ENCODE measurements at regions not wholly inside any gene's neighbourhood (a gene's known extent, or its start where the extent isn't known, plus 50 kb on each side); places are given as distances from the start of the nearest gene placed in this dataset.

DNA sequence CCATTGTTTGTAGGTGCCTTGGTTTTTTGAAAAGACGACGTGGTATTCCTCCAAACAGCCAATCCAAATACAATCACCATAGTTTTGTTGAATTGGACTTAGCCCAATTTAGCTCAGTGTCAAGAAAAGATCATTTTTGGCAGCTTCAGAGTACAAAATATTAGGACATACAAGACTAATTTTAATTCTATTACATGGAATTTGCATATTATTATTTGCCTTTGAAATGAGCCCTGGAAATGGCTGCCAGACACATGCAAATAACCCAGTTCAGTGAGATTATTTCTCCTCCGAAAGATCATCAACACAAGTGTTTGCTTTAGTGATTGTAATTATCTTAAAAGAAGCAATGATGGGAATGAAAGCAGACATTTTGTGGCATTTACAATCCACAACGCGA is 89.3 kb downstream of the PLK2 start:
- Histone ChIP-seq H3K27me3 (no peaks in the 10 kb centered on the region), H3K9me3 (no peaks in the 10 kb centered on the region), H3K4me1 (no peaks in the 10 kb centered on the region), H3K36me3 (no peaks in the 10 kb centered on the region), H3K4me3 (ENCODE audit: low read depth, low read length) (no peak overlapping the region)
- no peak for DNase-seq
- TF ChIP-seq, protein P1, sequence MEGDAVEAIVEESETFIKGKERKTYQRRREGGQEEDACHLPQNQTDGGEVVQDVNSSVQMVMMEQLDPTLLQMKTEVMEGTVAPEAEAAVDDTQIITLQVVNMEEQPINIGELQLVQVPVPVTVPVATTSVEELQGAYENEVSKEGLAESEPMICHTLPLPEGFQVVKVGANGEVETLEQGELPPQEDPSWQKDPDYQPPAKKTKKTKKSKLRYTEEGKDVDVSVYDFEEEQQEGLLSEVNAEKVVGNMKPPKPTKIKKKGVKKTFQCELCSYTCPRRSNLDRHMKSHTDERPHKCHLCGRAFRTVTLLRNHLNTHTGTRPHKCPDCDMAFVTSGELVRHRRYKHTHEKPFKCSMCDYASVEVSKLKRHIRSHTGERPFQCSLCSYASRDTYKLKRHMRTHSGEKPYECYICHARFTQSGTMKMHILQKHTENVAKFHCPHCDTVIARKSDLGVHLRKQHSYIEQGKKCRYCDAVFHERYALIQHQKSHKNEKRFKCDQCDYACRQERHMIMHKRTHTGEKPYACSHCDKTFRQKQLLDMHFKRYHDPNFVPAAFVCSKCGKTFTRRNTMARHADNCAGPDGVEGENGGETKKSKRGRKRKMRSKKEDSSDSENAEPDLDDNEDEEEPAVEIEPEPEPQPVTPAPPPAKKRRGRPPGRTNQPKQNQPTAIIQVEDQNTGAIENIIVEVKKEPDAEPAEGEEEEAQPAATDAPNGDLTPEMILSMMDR (IDR thresholded peaks at IDR 0.05; ENCODE audit: low read depth, low read length), result no peak

DNA sequence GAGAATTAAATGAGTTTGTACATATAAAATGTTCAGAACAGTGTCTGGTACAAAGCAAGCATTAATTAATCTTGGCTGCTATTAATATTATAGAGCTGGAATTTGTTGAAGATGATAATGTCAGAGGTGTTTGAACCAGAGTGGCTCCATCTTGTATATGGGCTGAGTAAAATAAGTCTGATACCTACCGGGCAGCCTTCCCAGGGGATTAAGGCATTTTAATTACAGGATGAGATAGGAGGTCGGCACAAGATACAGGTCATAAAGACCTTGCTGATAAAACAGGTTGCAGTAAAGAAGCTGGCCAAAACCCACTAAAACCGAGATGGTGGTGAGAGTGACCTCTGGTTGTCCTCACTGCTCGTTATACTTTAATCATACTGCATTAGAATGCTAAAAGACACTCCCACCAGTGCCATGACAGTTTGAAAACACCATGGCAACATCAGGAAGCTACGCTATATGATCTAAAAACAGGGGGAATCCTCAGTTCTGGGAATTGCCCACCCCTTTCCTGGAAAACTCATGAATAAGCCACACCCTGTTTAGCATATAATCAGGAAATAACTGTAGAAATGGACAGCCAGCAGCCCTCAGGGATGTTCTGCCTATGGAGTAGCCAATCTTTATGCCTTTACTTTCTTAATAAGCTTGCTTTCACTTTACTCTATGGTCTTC is 90.2 kb downstream of the PLK2 start:
- no peak for DNase-seq

DNA sequence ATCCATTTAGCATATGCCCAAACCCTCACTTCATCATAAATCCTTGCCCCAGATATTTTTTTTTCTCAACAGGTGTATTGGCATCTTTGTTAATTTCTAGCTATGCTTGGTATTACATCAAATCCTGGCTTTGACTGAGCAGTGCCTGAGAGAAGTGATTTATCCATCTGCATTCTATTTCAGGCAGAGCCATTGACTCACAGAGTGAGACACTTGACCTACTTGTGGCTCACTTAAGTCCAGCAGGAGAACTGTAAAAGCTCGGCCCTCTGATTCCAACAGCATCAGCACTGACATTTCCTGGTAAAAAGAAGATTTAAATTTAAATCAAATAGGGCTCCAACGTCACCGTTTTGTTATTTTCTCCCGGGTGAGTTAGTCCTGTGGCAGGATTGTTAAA is 93.4 kb downstream of the PLK2 start:
- no peaks in the 10 kb centered on the region for H3K36me3 ChIP-seq
- TF ChIP-seq, protein P1 (IDR thresholded peaks at IDR 0.05; ENCODE audit: low read depth, low read length), result no peak
- DNase-seq, result no peak
- no peaks in the 10 kb centered on the region for H3K27me3 ChIP-seq
- no peaks in the 10 kb centered on the region for H3K4me1 ChIP-seq
- H3K9me3 ChIP-seq, result no peaks in the 10 kb centered on the region
- H3K4me3 ChIP-seq (ENCODE audit: low read depth, low read length), result no peak overlapping the region

More for the DNA sequence above, 90.2 kb downstream of the PLK2 start:
- Histone ChIP-seq H3K9me3 (no peaks in the 10 kb centered on the region), H3K4me3 (ENCODE audit: low read depth, low read length) (no peak overlapping the region), H3K27me3 (no peaks in the 10 kb centered on the region), H3K4me1 (no peaks in the 10 kb centered on the region), H3K36me3 (no peaks in the 10 kb centered on the region)
- TF ChIP-seq, protein P1 (IDR thresholded peaks at IDR 0.05; ENCODE audit: low read depth, low read length), result no peak

DNA sequence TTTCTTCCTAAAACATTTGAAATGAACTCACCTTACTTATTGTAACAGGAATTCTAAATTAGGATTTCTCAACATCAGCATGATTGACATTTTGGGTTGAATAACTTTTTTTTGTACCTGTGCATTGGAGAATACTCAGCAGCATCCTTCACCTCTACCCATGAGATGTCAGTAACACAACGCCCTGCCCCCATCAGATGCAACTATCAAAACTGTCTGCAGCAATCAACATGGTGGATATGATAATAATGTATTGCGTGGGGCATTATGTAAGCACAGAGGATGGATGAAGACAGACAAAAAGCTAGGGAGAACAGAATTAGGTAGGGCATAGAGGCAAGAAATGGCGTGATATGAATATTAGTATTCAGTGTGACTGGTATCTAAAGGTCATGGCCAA is 94.1 kb downstream of the PLK2 start:
- no peak for DNase-seq
- TF ChIP-seq, protein P1 (IDR thresholded peaks at IDR 0.05; ENCODE audit: low read depth, low read length), result no peak
- H3K27me3 ChIP-seq, result no peaks in the 10 kb centered on the region
- H3K36me3 ChIP-seq, result no peaks in the 10 kb centered on the region
- H3K4me1 ChIP-seq, result no peaks in the 10 kb centered on the region
- H3K9me3 ChIP-seq, result no peaks in the 10 kb centered on the region
- H3K4me3 ChIP-seq (ENCODE audit: low read depth, low read length), result no peak overlapping the region

DNA sequence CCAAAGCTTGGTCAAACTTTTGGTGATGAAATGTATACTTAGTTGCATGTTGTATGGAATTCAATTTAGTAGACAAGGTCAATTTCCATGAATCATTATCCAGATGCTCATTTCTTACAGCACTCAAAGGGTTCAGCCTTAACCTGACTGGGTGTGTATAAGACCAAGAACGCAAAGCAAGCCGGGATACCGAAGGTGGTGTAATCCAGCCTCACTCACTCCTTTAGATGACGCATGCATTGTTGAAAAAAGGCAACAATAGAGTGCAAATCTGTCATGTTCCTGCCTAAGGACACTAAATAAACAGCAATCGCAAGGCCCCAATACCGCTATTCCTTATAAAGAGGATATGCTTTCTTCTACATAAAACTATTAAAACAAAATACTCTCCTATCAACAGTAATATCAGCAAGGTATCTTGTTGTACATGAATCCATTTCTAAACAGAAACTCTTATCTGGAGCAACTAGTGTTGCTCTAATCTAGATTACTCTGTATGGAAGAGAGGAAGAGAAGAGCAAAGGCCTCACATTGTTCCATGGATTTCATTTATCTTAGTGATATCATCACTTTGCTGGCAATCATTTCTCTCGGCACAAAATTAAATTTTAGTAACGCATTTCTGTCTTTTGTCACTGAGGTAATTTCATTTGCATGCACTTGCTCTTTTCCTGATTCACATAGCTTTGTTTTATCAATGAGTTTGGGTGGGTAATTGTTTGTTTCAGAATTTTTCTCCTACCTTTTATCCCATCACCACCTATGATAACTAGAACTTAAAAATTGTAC is 96.2 kb downstream of the PLK2 start:
- H3K9me3 ChIP-seq, result no peaks in the 10 kb centered on the region
- H3K36me3 ChIP-seq, result no peaks in the 10 kb centered on the region
- no peak overlapping the region for H3K4me3 ChIP-seq (ENCODE audit: low read depth, low read length)
- TF ChIP-seq, protein P1 (IDR thresholded peaks at IDR 0.05; ENCODE audit: low read depth, low read length), result no peak
- H3K27me3 ChIP-seq, result no peaks in the 10 kb centered on the region
- H3K4me1 ChIP-seq, result no peaks in the 10 kb centered on the region
- DNase-seq, result no peak

DNA sequence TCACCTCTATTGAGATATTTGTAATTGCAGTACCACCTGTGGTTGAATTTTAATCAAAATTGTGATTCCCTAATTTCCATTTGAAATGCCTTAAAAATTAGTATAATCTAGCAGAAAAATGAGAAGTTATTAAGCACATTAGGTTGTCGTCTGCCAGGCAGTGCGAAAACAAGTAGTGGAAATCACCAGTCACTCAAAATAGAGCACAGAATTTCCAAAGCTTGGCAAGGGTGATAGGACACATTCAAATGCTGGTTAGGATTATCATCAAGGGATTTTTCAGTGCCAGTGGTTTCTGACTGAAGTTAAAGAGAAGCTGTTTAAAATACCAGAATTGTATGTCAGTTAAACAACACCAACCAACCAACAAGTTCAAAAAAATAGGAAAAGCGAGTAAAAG is 97.8 kb downstream of the PLK2 start:
- no peaks in the 10 kb centered on the region for H3K27me3 ChIP-seq
- no peaks in the 10 kb centered on the region for H3K4me1 ChIP-seq
- H3K36me3 ChIP-seq, result no peaks in the 10 kb centered on the region
- TF ChIP-seq, protein P1 (IDR thresholded peaks at IDR 0.05; ENCODE audit: low read depth, low read length), result no peak
- no peaks in the 10 kb centered on the region for H3K9me3 ChIP-seq
- no peak for DNase-seq
- H3K4me3 ChIP-seq (ENCODE audit: low read depth, low read length), result no peak overlapping the region
